Retinal pigment epithelial cell (primary cell): ENCODE measurements at regions not wholly inside any gene's neighbourhood (a gene's known extent, or its start where the extent isn't known, plus 50 kb on each side); places are given as distances from the start of the nearest gene placed in this dataset.

ENCODE experiments used
- DNase-seq: peaks from one replicate; pipeline ENCODE4 v3.0.0-alpha.2; 2010; ENCODE audit warnings: low read depth
- H3K4me3 ChIP-seq: 2 replicates; pipeline ENCODE4 v1.5.1; 2011; ENCODE audit warnings: mild to moderate bottlenecking, low read length, control low read depth, moderate library complexity
- CTCF ChIP-seq: conservative IDR thresholded peaks from 2 replicates; pipeline ENCODE4 v1.5.1; 2011; ENCODE audit warnings: low read depth, low read length, control low read depth, inconsistent platforms

GRCh38 chr13:64423467-64423866, 2806.7 kb downstream of the PCDH9 start:
- no peak for DNase-seq
- TF ChIP-seq CTCF: no peak
- H3K4me3 ChIP-seq: no peak overlapping the region

GRCh38 chr13:64420181-64420580, 2810.0 kb downstream of the PCDH9 start:
- DNase-seq: no peak
- TF ChIP-seq CTCF: no peak
- H3K4me3 ChIP-seq: no peak overlapping the region

- TF ChIP-seq CTCF: no peak
- DNase-seq: no peak
- H3K4me3 ChIP-seq: no peak overlapping the region
Observed at GRCh38 chr13:64417581-64417980, 2812.6 kb downstream of the PCDH9 start.

- H3K4me3 ChIP-seq: no peak overlapping the region
- DNase-seq: no peak
- no peak for TF ChIP-seq CTCF
Observed at GRCh38 chr13:64414381-64414780, 2815.8 kb downstream of the PCDH9 start.

- TF ChIP-seq CTCF: no peak
- no peak overlapping the region for H3K4me3 ChIP-seq
- no peak for DNase-seq
Observed at GRCh38 chr13:64413529-64413928, 2816.6 kb downstream of the PCDH9 start.

- no peak for DNase-seq
- H3K4me3 ChIP-seq: no peak overlapping the region
- no peak for TF ChIP-seq CTCF
Observed at GRCh38 chr13:64410276-64411053, 2819.7 kb downstream of the PCDH9 start.

GRCh38 chr13:64397701-64398100, 2832.4 kb downstream of the PCDH9 start:
- no peak for TF ChIP-seq CTCF
- DNase-seq: no peak
- H3K4me3 ChIP-seq: no peak overlapping the region
